Erythroblast (primary cell): ENCODE measurements at regions not wholly inside any gene's neighbourhood (a gene's known extent, or its start where the extent isn't known, plus 50 kb on each side); places are given as distances from the start of the nearest gene placed in this dataset.

Experiments used
- GATA1 ChIP-seq: IDR thresholded peaks from 2 replicates; pipeline ENCODE4 v1.6.1; 2011; ENCODE audit warnings: low read depth, mild to moderate bottlenecking, control low read depth, low read length, moderate library complexity
- POLR2A ChIP-seq: IDR thresholded peaks from 2 replicates; pipeline ENCODE4 v1.6.1; 2011; ENCODE audit warnings: mild to moderate bottlenecking, low read length

- TF ChIP-seq POLR2A (no peak), GATA1 (no peak)
Observed at GRCh38 chr2:49294225-49294624, 139.9 kb upstream of the FSHR start.
